ENCODE measurements at regions not wholly inside any gene's neighbourhood (a gene's known extent, or its start where the extent isn't known, plus 50 kb on each side); places are given as distances from the start of the nearest gene placed in this dataset.
"Not testable (repeated sequence)": the region's sequence is repeated elsewhere in the genome, so short reads cannot be mapped to it uniquely, and the experiment has no call there.

DNA sequence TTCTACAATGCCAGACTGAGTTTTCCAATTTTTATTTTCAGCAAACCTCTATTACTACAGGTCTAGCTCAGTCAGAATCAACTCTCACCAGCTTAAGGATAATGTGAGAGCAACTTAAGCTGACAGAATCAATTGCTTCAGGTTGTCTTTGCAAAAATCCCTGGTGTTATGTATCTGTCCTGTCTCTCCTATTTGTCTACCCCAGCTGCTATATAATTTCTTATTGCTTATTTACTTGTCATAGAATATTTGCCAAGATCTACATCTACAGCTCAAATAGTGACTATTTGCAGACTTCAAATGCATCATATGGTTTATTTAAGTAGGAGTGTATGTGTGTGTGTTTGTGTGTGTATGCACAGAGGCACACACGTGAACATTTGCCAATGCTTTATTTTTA, 54.1 kb downstream of the FOXG1 start:
- TF ChIP-seq, protein P1, sequence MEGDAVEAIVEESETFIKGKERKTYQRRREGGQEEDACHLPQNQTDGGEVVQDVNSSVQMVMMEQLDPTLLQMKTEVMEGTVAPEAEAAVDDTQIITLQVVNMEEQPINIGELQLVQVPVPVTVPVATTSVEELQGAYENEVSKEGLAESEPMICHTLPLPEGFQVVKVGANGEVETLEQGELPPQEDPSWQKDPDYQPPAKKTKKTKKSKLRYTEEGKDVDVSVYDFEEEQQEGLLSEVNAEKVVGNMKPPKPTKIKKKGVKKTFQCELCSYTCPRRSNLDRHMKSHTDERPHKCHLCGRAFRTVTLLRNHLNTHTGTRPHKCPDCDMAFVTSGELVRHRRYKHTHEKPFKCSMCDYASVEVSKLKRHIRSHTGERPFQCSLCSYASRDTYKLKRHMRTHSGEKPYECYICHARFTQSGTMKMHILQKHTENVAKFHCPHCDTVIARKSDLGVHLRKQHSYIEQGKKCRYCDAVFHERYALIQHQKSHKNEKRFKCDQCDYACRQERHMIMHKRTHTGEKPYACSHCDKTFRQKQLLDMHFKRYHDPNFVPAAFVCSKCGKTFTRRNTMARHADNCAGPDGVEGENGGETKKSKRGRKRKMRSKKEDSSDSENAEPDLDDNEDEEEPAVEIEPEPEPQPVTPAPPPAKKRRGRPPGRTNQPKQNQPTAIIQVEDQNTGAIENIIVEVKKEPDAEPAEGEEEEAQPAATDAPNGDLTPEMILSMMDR (conservative IDR thresholded peaks at IDR 0.05), result no peak
- H3K27ac Mint-ChIP-seq, result no peak overlapping the region
- no peak for DNase-seq (ENCODE audit: extremely low spot score, unreplicated experiment)
- no peaks in the 10 kb centered on the region for H3K27me3 Mint-ChIP-seq
- H3K9me3 Mint-ChIP-seq, result peaks cover 7% of the 10 kb centered on the region
- no peaks in the 10 kb centered on the region for H3K36me3 Mint-ChIP-seq
- H3K4me3 Mint-ChIP-seq, result no peak overlapping the region
- H3K4me1 Mint-ChIP-seq (ENCODE audit: unreplicated experiment), result no peaks in the 10 kb centered on the region

DNA sequence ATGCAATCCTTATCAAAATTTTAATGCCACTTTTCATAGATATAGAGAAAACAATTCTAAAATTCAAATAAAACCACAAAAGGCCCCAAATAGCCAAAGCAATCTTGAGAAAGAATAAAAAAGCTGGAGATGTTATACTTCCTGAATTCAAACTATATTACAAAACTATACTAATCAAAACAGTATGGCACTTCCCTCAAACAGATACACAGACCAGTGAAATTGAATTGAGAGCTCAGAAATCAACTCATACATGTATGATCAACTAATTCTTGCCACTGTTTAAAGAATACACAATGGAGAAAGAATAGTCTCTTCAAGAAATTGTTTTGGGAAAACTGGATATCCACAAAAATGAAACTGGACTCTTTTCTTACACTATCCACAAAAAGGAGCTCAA, 55.4 kb downstream of the FOXG1 start:
- H3K27me3 Mint-ChIP-seq, result no peaks in the 10 kb centered on the region
- no peaks in the 10 kb centered on the region for H3K4me1 Mint-ChIP-seq (ENCODE audit: unreplicated experiment)
- H3K36me3 Mint-ChIP-seq, result no peaks in the 10 kb centered on the region
- no peak overlapping the region for H3K4me3 Mint-ChIP-seq
- no peak for DNase-seq (ENCODE audit: extremely low spot score, unreplicated experiment)
- H3K9me3 Mint-ChIP-seq, result peaks cover 7% of the 10 kb centered on the region
- H3K27ac Mint-ChIP-seq, result no peak overlapping the region
- TF ChIP-seq, protein P1 (conservative IDR thresholded peaks at IDR 0.05), result no peak

DNA sequence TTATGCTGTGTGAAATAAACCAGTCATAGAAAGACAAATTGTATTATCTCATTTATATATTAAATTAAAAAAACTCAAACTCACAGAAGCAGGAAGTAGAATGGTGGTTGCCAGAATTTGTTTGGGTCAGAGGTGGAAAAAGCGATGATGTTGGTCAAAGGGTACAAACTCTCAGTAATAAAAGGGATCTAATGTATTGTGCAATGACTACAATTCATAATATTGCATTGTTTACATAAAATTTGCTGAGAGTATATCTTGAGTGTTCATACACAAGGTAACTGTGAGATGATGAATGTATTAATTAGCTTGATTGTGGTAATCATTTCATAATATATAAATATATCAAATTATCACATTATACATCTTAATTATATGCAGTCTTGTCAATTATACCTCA, 56.7 kb downstream of the FOXG1 start:
- Mint-ChIP-seq H3K4me3 (no peak overlapping the region), H3K4me1 (ENCODE audit: unreplicated experiment) (no peaks in the 10 kb centered on the region), H3K27ac (no peak overlapping the region), H3K27me3 (no peaks in the 10 kb centered on the region), H3K36me3 (no peaks in the 10 kb centered on the region), H3K9me3 (peaks cover 7% of the 10 kb centered on the region)
- DNase-seq (ENCODE audit: extremely low spot score, unreplicated experiment), result no peak
- TF ChIP-seq, protein P1 (conservative IDR thresholded peaks at IDR 0.05), result no peak

DNA sequence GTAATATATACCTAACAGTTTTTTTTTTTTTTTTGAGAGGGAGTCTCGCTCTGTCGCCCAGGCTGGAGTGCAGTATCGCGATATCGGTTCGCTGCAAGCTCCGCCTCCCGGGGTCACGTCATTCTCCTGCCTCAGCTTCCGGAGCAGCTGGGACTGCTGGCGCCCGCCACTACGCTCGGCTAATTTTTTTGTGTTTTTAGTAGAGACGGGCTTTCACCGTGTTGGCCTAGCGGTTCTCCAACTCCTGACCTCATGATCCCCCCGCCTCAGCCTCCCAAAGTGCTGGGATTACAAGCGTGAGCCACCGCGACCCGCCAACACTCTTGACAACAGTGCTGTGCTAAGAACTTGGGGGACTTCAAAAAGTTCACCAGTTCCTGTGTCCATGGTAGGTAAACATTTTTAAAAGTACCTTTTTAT, 63.5 kb downstream of the FOXG1 start:
- TF ChIP-seq, protein P1 (conservative IDR thresholded peaks at IDR 0.05), result no peak
- H3K9me3 Mint-ChIP-seq, result no peaks in the 10 kb centered on the region

DNA sequence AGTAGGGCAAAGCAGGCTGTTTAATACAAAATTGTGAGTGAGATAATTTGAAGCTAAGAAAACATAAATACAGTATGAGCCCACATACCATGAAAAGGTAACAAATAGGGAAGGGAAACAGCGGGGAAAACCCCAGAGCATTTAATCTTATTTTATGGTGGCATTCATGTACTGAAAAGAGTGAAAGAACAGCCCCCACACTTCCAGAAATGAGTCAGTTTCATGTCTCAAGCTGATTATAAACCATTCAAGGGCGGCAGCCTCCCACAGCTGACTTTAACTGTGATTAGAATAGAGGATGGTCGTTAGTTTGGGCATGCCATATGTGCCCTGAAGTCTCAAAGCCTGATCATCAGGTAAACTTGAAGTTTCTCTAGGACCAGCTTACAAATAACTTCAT, 64.5 kb downstream of the FOXG1 start:
- Mint-ChIP-seq H3K4me3 (no peak overlapping the region), H3K27ac (no peak overlapping the region), H3K9me3 (no peaks in the 10 kb centered on the region), H3K4me1 (ENCODE audit: unreplicated experiment) (no peaks in the 10 kb centered on the region), H3K36me3 (no peaks in the 10 kb centered on the region), H3K27me3 (peaks cover 6% of the 10 kb centered on the region)
- DNase-seq (ENCODE audit: extremely low spot score, unreplicated experiment), result no peak
- TF ChIP-seq, protein P1 (conservative IDR thresholded peaks at IDR 0.05), result no peak

More for the DNA sequence above, 63.5 kb downstream of the FOXG1 start:
- H3K27ac Mint-ChIP-seq, result no peak overlapping the region
- H3K4me3 Mint-ChIP-seq, result no peak overlapping the region
- no peaks in the 10 kb centered on the region for H3K4me1 Mint-ChIP-seq (ENCODE audit: unreplicated experiment)
- H3K27me3 Mint-ChIP-seq, result peaks cover under 1% of the 10 kb centered on the region
- DNase-seq (ENCODE audit: extremely low spot score, unreplicated experiment), result no peak
- no peaks in the 10 kb centered on the region for H3K36me3 Mint-ChIP-seq

DNA sequence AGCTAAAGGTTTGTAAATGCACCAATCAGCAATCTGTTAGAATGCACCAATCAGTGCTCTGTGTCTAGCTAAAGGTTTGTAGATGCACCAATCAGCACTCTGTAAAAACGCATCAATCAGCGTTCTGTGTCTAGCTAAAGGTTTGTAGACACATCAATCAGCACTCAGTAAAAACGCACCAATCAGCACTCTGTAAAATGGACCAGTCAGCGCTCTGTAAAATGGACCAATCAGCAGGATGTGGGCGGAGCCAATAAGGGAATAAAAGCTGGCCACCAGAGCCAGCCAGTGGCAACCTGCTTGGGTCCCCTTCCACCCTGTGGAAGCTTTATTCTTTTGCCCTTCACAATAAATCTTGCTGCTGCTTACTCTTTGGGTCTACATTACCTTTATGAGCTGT, 76.0 kb downstream of the FOXG1 start:
- not testable (repeated sequence) for H3K27ac Mint-ChIP-seq; DNase-seq (ENCODE audit: extremely low spot score, unreplicated experiment); H3K27me3 Mint-ChIP-seq; H3K4me1 Mint-ChIP-seq (ENCODE audit: unreplicated experiment); H3K9me3 Mint-ChIP-seq; H3K36me3 Mint-ChIP-seq; H3K4me3 Mint-ChIP-seq
